HepG2 (cell line): ENCODE measurements at regions not wholly inside any gene's neighbourhood (a gene's known extent, or its start where the extent isn't known, plus 50 kb on each side); places are given as distances from the start of the nearest gene placed in this dataset.

Experiments used
- PHF5A ChIP-seq: IDR thresholded peaks from one replicate; pipeline ENCODE4 v1.6.1; 2018; ENCODE audit warnings: low read depth, missing genetic modification reagents; ENCODE audit not compliant: unreplicated experiment
- YEATS4 ChIP-seq: sonication (generic); formaldehyde crosslinking; IDR thresholded peaks from 2 replicates; pipeline ENCODE4 v1.4.0; 2020; ENCODE audit warnings: missing genetic modification reagents, borderline replicate concordance
- ZNF292 ChIP-seq: sonication (generic); formaldehyde crosslinking; IDR thresholded peaks from 2 replicates; pipeline ENCODE4 v1.8.1; 2022; ENCODE audit warnings: mild to moderate bottlenecking, low read depth, missing genetic modification reagents, borderline replicate concordance
- ZNF550 ChIP-seq: sonication (generic); formaldehyde crosslinking; IDR thresholded peaks from 2 replicates; pipeline ENCODE4 v1.4.0; 2020; ENCODE audit warnings: mild to moderate bottlenecking, missing genetic modification reagents, borderline replicate concordance
- ZNF574 ChIP-seq: sonication (generic); formaldehyde crosslinking; IDR thresholded peaks from 2 replicates; pipeline ENCODE4 v1.4.0; 2020; ENCODE audit warnings: missing genetic modification reagents
- ZNF766 ChIP-seq: sonication (generic); formaldehyde crosslinking; IDR thresholded peaks from 2 replicates; pipeline ENCODE4 v1.5.0; 2020; ENCODE audit warnings: missing genetic modification reagents, borderline replicate concordance
- ZNF800 ChIP-seq: sonication (generic); formaldehyde crosslinking; IDR thresholded peaks from 2 replicates; pipeline ENCODE4 v1.4.0; 2020; ENCODE audit warnings: missing genetic modification reagents
- ZNF839 ChIP-seq: sonication (generic); formaldehyde crosslinking; IDR thresholded peaks from 2 replicates; pipeline ENCODE4 v1.4.0; 2020; ENCODE audit warnings: missing genetic modification reagents, mild to moderate bottlenecking, borderline replicate concordance
- ZNF883 ChIP-seq: sonication (generic); formaldehyde crosslinking; IDR thresholded peaks from 2 replicates; pipeline ENCODE4 v1.5.1; 2020; ENCODE audit warnings: mild to moderate bottlenecking, missing genetic modification reagents; ENCODE audit errors: not compliant biosample characterization
- TF ChIP-seq, protein P1 (sequence below): sonication (generic); formaldehyde crosslinking; IDR thresholded peaks from 2 replicates; pipeline ENCODE4 v1.4.0; 2020; ENCODE audit warnings: missing genetic modification reagents, borderline replicate concordance
- TF ChIP-seq, protein P2 (sequence below): sonication (generic); formaldehyde crosslinking; IDR thresholded peaks from 2 replicates; pipeline ENCODE4 v1.4.0; 2020; ENCODE audit warnings: mild to moderate bottlenecking, missing genetic modification reagents
- TF ChIP-seq, protein P3 (sequence below): sonication (generic); formaldehyde crosslinking; IDR thresholded peaks from 2 replicates; pipeline ENCODE4 v1.8.0; 2022; ENCODE audit warnings: missing genetic modification reagents, mild to moderate bottlenecking, borderline replicate concordance

- TF ChIP-seq ZNF550 (CRISPR knock-in tag) = no peak
- TF ChIP-seq ZNF800 (CRISPR knock-in tag) = 0 out of 2 replicates have a peak, but pooled peaks have one; percentile 27
- TF ChIP-seq ZNF292 (CRISPR knock-in tag) = no peak
- no peak for TF ChIP-seq PHF5A (CRISPR knock-in tag)
- TF ChIP-seq ZNF766 = 0 out of 2 replicates have a peak, but pooled peaks have one; percentile 36
- TF ChIP-seq, protein P1, sequence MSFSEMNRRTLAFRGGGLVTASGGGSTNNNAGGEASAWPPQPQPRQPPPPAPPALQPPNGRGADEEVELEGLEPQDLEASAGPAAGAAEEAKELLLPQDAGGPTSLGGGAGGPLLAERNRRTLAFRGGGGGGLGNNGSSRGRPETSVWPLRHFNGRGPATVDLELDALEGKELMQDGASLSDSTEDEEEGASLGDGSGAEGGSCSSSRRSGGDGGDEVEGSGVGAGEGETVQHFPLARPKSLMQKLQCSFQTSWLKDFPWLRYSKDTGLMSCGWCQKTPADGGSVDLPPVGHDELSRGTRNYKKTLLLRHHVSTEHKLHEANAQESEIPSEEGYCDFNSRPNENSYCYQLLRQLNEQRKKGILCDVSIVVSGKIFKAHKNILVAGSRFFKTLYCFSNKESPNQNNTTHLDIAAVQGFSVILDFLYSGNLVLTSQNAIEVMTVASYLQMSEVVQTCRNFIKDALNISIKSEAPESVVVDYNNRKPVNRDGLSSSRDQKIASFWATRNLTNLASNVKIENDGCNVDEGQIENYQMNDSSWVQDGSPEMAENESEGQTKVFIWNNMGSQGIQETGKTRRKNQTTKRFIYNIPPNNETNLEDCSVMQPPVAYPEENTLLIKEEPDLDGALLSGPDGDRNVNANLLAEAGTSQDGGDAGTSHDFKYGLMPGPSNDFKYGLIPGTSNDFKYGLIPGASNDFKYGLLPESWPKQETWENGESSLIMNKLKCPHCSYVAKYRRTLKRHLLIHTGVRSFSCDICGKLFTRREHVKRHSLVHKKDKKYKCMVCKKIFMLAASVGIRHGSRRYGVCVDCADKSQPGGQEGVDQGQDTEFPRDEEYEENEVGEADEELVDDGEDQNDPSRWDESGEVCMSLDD (CRISPR knock-in tag) = peak; percentile 14; the same call in 1 of the 2 replicates
- TF ChIP-seq, protein P2, sequence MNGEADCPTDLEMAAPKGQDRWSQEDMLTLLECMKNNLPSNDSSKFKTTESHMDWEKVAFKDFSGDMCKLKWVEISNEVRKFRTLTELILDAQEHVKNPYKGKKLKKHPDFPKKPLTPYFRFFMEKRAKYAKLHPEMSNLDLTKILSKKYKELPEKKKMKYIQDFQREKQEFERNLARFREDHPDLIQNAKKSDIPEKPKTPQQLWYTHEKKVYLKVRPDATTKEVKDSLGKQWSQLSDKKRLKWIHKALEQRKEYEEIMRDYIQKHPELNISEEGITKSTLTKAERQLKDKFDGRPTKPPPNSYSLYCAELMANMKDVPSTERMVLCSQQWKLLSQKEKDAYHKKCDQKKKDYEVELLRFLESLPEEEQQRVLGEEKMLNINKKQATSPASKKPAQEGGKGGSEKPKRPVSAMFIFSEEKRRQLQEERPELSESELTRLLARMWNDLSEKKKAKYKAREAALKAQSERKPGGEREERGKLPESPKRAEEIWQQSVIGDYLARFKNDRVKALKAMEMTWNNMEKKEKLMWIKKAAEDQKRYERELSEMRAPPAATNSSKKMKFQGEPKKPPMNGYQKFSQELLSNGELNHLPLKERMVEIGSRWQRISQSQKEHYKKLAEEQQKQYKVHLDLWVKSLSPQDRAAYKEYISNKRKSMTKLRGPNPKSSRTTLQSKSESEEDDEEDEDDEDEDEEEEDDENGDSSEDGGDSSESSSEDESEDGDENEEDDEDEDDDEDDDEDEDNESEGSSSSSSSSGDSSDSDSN (CRISPR knock-in tag) = 0 out of 2 replicates have a peak, but pooled peaks have one; percentile 22
- peak; percentile 61; the same call in 1 of the 2 replicates for TF ChIP-seq YEATS4
- peak; percentile 35; the same call in 1 of the 2 replicates for TF ChIP-seq ZNF574 (CRISPR knock-in tag)
- TF ChIP-seq, protein P3, sequence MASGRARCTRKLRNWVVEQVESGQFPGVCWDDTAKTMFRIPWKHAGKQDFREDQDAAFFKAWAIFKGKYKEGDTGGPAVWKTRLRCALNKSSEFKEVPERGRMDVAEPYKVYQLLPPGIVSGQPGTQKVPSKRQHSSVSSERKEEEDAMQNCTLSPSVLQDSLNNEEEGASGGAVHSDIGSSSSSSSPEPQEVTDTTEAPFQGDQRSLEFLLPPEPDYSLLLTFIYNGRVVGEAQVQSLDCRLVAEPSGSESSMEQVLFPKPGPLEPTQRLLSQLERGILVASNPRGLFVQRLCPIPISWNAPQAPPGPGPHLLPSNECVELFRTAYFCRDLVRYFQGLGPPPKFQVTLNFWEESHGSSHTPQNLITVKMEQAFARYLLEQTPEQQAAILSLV (CRISPR knock-in tag) = 0 out of 2 replicates have a peak, but pooled peaks have one; percentile 28
- TF ChIP-seq ZNF883 = no peak
- TF ChIP-seq ZNF839 (CRISPR knock-in tag) = no peak
Measured at GRCh38 chr9:107425101-107426025, 64.2 kb downstream of the KLF4 start (continued).
